HG02981 (cell line): ENCODE measurements at regions not wholly inside any gene's neighbourhood (a gene's known extent, or its start where the extent isn't known, plus 50 kb on each side); places are given as distances from the start of the nearest gene placed in this dataset.
"Not testable (repeated sequence)": the region's sequence is repeated elsewhere in the genome, so short reads cannot be mapped to it uniquely, and the experiment has no call there.

Experiments
- ATAC-seq: cut with Tn5 transposase; IDR thresholded peaks from one replicate; pipeline ENCODE4 v1.9.1; 2021; ENCODE audit warnings: mild to moderate bottlenecking, moderate library complexity; ENCODE audit not compliant: unreplicated experiment

DNA sequence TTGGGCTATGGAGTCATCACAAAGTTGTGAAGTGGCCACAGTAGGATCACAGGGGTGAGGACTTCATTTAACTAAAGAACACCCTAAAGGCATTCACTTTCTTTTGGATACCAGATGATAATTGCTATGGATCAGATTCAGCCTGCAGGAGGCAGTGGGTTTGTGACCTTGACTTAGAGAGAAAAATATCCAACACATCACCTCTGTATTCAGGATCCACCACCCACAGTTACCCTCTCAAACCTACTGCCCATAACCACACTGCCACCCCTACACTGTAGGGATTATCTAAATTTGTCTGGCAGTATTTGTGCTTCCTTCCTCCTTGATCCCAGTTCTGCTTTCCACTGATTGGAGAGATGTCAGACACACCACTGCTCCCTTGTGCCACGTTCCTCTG, 269.4 kb downstream of the MYCN start:
- no peak for ATAC-seq

DNA sequence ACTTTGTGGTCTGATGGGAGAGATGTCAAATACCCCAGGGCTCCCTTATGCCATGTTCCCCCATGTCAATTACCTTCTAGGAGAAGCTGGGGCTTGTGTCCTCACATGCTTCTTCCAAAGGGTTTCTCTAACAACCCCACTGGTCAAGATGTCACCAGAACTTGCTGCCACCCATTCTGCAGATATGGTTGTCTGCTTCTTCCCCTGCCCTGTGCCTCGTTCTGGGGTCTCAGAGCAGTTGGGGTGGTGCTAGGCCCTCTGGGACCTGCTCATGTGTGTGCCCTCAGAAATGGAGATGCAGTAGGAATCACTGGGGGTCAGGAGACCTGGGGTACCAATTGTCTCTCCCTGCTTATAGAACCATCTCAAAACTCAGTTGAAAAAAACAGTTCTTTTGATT, 268.6 kb downstream of the MYCN start:
- ATAC-seq, result no peak

DNA sequence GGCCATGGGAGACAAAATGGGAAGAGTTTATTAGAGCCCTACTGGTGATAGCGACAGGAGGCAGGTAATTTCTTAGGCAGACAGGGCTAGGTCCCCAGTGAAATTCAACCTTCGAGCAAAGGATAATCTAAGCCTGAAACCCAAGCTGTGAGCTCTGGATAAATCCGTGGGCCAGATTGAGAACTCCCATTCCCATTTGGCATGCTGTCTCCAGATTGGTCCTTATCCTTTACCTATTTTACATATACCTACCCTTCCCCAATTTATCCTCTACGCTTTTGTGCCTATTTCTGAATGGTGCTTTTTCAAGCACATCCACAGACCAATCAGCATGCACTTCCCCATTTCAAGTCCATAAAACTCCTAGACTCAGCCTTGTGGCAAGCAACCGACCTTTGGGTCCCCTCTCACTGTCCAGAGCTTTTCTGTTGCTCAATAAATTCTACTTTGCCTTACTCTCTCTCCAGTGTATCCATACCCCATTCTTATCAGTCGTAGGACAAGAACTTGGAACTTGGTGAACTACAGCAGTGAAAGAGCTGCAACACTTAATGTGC, 268.0 kb downstream of the MYCN start:
- ATAC-seq, result no peak

DNA sequence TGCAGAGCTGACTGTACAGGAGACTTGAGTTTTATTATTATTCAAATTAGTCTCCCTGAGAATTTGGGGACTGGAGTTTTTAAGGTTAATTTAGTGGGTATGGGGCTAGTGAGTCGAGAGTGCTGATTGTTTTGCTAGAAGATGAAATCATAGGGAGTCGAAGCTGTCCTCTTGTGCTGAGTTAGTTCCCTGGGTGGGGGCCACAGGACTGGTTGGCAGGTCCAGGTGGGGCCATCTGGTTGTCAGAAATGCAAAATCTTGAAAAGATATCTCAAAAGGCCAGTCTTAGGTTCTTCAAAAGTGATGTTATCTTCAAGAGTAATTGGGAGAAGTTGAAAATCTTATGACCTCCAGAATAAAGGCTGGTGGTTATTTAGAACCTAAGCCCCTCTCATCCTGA, 267.3 kb downstream of the MYCN start:
- no peak for ATAC-seq

DNA sequence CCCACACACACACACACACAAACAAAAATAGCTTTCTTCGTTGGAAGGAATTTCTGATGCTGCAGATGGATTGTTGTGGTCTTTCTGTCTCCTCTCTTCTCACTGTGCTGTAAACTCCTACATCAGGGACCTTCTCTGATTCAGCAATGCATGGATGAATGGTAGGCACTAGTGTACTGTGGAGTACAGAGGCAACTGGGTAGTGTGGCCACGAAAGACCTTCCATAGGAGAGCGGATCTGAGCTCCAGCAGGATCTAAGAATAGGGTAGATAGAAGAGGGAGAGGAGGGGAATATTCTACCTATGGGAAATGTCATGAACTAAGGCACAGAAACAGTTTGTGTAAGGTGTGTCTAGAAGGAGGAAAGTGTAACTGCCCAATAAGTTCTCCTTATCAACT, 266.8 kb downstream of the MYCN start:
- ATAC-seq, result no peak

DNA sequence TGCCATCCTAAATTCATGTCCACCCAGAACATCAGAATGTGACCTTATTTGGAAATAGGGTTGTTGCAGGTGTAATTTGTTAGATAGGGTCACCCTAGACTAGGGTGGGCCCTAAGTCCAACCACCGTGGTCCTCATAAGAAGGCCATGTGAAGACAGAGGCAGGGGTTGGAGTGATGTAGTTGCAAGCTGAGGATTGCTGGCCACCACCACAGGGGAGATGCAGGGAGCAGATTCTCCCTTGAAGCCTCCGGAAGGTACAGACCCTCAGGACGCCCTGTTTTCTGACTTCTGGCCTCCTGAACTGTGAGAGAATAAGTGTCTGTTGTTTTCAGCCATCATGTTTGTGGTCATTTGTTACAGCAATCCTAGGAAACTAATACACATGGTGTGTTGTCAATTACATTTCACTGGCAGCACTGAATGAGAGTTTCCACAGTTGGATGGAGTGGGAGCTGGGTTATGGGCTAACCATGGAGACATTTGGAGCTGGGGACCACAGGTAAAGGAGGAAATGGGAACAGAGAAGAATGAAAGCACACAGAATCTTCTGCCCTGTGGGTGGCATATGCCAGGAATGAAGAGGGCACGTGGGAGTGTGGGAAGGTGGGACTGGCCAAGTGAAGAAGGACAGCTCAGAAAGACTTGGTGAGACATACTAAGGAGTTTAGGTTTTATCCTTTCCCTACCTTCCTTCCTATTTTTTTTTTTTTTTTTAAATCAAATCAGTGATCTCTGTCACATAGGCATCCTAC, 266.0 kb downstream of the MYCN start:
- ATAC-seq, result no peak

DNA sequence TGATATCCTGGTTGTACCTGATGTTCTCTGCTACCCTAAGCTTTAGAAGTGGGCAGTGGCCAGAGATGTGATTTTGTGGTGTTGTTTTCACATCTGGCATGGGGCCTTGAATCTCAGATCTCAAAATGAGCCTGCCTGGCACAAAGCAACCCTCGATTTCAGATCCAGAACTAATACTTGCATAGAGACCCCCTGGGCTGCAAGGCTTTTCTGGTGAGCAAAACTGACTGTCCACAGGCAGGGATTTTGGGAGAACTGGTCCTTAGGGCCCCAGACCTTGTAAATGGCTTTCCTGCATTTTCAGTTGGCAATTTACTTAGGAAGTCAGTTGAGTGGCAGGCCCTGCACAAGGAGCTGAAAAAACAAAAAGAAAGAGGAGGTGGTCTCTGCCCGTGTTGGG, 265.3 kb downstream of the MYCN start:
- ATAC-seq, result no peak

DNA sequence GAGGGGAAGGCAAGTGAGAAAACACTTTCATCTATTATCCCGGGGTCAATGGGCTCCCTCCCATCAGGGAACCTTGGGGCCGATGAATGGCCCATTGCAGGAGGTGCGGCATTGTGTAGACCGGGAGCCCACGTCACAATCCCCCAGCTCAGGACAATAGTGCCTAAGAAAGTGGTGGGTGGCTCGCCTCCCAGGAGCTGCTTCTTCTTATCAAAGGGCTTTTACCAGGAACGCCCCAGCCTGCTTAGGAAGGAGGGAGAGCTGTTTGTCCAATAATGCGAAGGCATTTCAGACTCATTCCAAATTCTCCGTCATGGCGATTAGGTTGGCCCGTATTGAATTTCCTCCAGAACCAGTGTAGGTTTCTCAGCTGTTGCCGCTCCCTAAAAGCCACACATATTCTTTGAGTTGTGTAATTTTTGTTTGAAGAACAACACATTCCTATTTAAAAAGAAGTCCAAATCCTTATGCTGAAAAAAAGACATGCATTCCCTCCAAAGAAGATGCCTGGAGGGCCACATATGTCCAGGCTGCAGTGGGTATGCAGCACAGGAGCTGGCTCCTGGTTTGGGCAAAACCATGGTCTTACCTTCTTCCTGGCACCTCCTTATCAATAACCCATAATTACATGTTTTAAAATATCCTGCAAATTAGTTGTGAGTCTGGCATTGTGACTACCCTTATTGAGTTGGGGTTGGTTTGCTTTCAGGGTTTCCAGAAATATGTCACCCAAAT, 264.7 kb downstream of the MYCN start:
- ATAC-seq, result no peak

DNA sequence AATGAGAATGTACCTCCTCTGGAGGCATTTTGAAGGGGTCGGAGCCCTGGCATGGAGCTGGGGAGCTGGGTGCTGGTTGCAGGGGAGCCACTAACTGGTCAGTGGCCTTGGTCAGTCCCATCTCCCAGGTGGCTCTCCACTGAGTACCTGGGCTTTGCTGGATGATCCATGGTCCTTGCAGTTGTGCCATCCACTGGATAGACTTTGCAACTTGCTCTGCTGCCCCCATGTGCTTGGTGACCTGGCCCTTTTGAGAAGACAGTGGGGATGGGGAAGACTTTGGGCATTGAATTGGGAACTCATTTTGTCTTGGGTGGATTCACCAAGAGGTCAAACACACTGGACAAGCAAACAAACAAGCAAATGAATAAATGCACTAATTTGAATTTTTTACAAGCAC, 263.9 kb downstream of the MYCN start:
- ATAC-seq, result no peak

DNA sequence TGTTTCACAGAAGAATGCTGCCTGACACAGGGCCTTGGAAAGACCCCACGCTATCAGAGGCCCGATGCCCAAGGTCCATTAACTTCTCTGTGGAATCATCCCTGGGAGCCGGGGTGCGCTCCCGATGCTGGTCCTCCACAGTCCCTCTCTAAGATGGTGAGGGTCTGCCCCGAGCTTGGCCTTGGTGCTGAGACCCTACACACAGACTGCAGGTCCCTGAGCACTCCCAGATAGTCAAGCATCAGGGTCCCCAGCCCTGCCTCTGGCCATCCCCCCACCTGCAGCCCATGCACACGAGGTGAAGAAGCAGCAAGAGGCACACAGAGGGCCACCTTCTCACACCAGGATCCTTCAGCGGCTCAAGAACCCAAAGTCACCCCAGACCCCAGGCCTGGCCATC, 263.3 kb downstream of the MYCN start:
- no peak for ATAC-seq

DNA sequence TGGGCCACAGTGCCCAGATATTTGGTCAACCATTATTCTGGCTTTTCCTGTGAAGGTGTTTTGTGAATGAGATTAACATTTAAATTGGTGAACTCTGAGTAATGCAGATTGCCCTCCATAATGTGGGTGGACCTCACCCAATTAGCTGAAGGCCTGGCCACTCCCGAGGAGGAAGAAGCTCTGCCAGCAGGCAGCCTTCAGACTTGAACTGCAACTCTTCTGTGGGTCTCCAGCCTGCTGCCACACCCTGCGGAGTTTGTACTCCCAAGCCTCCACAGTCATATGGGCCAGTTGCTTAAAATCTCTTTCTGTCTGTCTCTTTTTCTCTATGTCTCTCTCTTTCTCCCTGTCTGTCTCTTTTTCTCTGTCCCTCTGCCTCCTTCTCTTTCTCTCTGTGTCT, 262.7 kb downstream of the MYCN start:
- ATAC-seq, result no peak

DNA sequence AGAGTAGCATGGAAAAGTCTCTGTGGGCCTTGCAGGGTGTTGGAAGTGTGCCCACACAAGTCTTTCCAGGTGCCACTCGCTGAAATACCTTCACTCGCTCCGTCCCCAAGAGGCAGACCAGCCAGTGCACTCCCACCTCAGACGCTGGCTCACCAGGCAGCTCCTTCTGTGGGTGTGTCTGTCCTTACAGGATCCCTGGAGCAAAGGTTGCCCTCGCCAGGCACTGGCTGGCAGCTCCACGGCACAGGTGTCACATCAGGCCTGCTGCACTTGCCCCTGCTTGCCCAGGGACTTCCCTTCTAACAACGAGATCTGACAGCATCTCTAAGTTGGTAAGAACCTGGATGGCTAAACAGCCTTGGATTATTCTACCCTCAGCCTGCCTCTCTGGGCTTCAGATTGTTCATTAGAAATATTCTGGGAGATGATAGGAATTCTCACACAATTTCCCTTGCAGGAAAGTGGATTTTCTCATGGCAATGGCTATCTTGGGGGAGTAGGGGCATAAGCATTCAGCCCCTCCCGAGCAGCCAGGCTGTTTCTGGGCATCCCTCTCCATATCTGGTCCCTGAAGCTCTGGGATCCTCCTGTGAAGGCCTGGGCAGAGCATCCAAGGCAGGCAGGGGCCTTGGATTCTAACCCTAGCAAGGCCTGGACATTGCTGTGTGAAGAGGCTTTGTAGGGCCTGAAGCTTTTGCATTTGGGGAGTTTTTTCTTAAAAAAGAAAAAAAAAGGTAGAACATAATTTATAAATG, 262.1 kb downstream of the MYCN start:
- ATAC-seq, result no peak

DNA sequence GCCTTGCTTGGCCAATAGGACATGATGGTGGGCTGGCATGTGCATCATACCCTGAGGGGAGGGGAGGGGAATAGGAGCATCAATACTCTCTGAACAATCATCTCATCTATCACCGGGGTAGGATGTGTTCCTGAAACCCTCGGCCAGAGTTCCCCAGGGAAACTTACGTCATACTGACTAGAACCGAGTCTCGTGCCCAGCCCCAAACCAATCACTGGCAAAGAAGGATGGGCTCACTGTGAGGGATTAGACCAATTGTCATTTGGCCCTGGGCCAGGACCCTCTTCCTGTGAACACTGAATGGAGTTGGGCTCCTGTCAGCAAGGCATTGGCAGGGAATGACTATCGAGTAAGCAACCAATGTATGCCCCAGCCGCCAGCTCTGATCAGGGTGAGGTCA, 261.5 kb downstream of the MYCN start:
- ATAC-seq, result no peak

DNA sequence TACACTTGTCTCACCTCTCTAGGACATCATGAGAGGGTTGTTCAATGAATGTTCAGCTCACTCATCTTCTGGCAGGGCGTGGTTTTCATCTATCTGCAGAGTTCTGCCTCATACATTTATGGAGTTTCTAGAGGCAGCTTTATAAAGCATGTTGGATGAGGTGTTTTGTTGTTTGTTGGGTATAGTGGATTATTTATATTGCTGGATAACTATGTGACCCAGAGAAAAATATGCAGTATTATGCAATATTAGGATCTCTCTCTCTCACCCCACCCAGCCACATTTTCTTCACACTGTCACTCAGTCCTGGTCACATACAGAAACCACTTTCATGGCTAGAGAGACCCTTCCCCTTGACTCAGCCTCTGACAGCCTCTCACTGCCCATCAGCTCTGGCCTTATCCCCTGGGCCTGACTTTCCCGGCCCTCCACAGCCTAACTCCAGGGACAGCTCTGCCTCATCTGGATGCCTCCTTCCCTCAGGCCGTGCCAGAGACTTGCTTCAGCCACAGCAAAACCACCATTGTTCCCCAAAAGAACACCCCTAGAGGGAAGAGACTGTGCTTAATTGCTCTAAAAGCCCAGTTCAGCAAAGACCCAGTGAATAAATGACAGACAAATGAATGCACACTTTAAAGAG, 260.3 kb downstream of the MYCN start:
- ATAC-seq, result no peak

DNA sequence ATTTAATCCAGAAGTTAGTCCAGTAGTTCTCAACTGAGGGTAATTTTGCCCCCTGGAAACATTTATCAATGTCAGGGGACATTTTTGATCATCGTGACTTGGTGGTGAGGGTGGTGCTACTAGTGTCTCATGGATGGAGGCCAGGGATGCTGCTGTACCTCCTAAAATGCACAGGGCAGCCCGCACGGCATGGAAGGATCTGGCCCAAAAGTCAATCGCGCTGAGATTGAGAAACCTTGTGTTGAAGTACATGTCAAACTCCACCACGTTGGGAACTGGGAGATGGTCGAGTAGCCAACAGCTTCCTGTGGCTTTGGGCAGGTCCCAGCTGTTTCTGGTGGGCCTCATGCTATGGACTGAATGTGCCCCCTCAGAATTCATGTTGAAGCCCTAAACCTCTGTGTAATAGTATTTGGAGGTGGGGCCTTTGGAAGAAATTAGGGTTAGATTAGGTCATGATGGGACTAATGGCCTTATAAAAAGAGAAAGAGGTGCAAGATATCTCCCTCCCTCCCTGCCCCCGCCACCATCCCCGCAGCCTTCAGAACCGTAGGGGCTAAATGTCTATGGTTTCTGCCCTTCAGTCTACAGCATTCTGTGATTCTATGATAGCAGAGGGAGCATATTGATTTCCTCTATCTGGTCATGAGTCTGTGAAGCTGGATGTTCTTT, 259.7 kb downstream of the MYCN start:
- no peak for ATAC-seq

DNA sequence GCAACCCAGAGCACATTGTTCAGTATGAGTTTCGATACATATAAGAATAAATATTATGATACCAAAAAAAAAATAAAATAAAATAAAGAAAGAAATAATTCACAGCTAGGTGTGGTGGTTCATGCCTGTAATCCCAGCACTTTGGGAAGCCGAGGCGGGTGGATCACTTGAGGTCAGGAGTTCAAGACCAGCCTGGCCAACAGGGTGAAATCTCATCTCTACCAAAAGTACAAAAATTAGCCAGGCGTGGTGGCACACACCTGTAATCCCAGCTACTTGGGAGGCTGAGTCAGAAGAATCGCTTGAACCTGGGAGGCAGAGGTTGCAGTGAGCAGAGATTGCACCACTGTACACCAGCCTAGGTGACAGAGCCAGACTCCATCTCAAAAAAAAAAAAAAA, 258.9 kb downstream of the MYCN start:
- not testable (repeated sequence) for ATAC-seq

DNA sequence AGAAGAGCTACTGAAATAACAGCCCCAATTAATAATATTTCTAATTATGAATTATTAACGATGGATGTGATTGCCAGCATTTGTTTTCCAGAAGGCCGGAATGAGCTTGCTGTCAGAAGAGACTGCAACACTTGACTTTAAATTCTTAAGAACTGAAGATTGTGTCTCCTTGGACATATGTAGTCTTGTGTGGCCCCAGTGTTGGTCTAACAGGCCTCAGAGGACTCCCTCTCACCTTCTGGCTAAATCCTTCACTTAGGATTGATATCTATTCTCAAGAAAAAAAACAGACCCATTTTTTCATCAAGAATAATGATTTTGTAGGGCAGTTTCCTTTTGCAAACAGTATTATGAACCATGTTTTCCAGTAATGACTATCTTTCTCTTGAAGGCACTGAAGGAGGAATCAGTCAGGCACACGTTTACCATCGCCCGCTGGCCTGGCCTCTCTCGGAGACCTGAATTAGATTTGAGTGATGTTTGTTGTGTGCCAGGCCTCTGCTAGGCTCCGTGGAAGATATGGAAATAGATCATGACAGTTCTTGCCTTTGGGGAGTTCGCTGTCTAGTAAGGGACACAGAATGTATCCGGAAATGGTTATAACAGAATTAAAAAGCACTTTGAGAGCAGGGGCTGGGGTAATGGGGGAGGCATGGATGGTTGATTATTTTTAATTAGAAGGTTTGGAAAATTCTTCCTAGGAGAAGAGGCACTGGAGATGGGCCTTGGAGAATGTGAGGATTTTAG, 258.0 kb downstream of the MYCN start:
- no peak for ATAC-seq

DNA sequence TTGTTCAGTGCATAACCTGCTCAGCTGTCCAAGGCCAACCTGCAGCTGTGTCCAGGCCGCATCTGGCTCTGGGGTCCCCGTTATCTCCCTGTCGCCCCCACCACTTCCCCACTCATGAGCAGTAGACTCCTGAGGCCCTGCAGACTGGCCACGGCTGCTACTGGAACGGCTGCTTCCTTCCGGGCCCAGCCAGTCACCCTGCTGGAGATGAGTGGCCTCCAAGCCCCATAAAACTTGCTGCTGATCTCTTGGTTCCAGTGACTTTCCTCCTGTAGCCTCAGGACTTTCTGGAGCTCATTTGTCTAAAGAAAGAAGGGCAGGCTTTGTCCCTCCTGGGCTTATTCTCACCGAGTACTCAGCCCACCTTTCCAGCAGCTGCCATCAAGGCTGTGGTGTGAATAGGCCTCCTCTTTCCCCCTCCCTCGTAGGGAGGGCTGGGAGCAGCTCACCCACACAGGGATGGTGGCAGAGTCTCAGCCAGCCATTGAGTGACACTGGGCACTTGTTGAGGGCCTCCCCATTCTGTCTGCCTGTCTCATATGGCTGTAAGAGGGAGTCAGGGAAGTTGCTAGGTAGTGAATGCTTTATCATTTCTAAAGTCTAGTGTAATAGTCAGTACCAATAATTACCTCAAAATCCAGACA, 257.3 kb downstream of the MYCN start:
- no peak for ATAC-seq
